ENCODE measurements at regions not wholly inside any gene's neighbourhood (a gene's known extent, or its start where the extent isn't known, plus 50 kb on each side); places are given as distances from the start of the nearest gene placed in this dataset.
"Not testable (repeated sequence)": the region's sequence is repeated elsewhere in the genome, so short reads cannot be mapped to it uniquely, and the experiment has no call there.

GRCh38 chr16:26595199-26595598 lies 471.5 kb upstream of the C16orf82 start:
- DNase-seq: no peak

GRCh38 chr16:26596033-26596432 lies 470.7 kb upstream of the C16orf82 start:
- not testable (repeated sequence) for DNase-seq

GRCh38 chr16:26598061-26598460 lies 468.7 kb upstream of the C16orf82 start:
- no peak for DNase-seq

- no peak for DNase-seq
These were observed 467.5 kb upstream of the C16orf82 start for GRCh38 chr16:26598998-26599784.

- no peak for DNase-seq
These were observed 467.0 kb upstream of the C16orf82 start for GRCh38 chr16:26599785-26600104.

- DNase-seq: no peak
These were observed 465.4 kb upstream of the C16orf82 start for GRCh38 chr16:26601335-26601734.

- DNase-seq: no peak
These were observed 461.0 kb upstream of the C16orf82 start for GRCh38 chr16:26605626-26606271.

- DNase-seq: no peak
These were observed 460.2 kb upstream of the C16orf82 start for GRCh38 chr16:26606381-26607150.

- DNase-seq: no peak
These were observed 452.4 kb upstream of the C16orf82 start for GRCh38 chr16:26614237-26614841.

GRCh38 chr16:26623442-26623841 lies 443.3 kb upstream of the C16orf82 start:
- no peak for DNase-seq

- no peak for DNase-seq
These were observed 438.8 kb upstream of the C16orf82 start for GRCh38 chr16:26627958-26628357.

- DNase-seq: not testable (repeated sequence)
These were observed 435.4 kb upstream of the C16orf82 start for GRCh38 chr16:26631365-26631764.

- no peak for DNase-seq
These were observed 424.6 kb upstream of the C16orf82 start for GRCh38 chr16:26642047-26642664.

- no peak for DNase-seq
These were observed 423.2 kb upstream of the C16orf82 start for GRCh38 chr16:26643519-26643918.

GRCh38 chr16:26644912-26645543 lies 421.7 kb upstream of the C16orf82 start:
- DNase-seq: no peak

- DNase-seq: no peak
These were observed 421.1 kb upstream of the C16orf82 start for GRCh38 chr16:26645614-26646013.

GRCh38 chr16:26647870-26648269 lies 418.9 kb upstream of the C16orf82 start:
- DNase-seq: no peak

GRCh38 chr16:26648851-26649250 lies 417.9 kb upstream of the C16orf82 start:
- no peak for DNase-seq

GRCh38 chr16:26649381-26650045 lies 417.2 kb upstream of the C16orf82 start:
- no peak for DNase-seq

GRCh38 chr16:26651464-26651863 lies 415.3 kb upstream of the C16orf82 start:
- no peak for DNase-seq

GRCh38 chr16:26651884-26652283 lies 414.8 kb upstream of the C16orf82 start:
- DNase-seq: no peak
